VCaP (cell line): ENCODE measurements at regions not wholly inside any gene's neighbourhood (a gene's known extent, or its start where the extent isn't known, plus 50 kb on each side); places are given as distances from the start of the nearest gene placed in this dataset.

Source experiments
- H3K27ac ChIP-seq: fragments of 450-650 bp; 2 replicates; pipeline ENCODE4 v1.5.1; 2017
- TF ChIP-seq, protein P1 (sequence below): fragments of 450-650 bp; conservative IDR thresholded peaks from 2 replicates; pipeline ENCODE4 v1.5.1; 2017; ENCODE audit warnings: mild to moderate bottlenecking, moderate library complexity

- TF ChIP-seq, protein P1, sequence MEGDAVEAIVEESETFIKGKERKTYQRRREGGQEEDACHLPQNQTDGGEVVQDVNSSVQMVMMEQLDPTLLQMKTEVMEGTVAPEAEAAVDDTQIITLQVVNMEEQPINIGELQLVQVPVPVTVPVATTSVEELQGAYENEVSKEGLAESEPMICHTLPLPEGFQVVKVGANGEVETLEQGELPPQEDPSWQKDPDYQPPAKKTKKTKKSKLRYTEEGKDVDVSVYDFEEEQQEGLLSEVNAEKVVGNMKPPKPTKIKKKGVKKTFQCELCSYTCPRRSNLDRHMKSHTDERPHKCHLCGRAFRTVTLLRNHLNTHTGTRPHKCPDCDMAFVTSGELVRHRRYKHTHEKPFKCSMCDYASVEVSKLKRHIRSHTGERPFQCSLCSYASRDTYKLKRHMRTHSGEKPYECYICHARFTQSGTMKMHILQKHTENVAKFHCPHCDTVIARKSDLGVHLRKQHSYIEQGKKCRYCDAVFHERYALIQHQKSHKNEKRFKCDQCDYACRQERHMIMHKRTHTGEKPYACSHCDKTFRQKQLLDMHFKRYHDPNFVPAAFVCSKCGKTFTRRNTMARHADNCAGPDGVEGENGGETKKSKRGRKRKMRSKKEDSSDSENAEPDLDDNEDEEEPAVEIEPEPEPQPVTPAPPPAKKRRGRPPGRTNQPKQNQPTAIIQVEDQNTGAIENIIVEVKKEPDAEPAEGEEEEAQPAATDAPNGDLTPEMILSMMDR: no peak
- H3K27ac ChIP-seq: no peak overlapping the region
These were observed 330.2 kb downstream of the C16orf95 start for GRCh38 chr16:86986809-86987487.

GRCh38 chr16:86987746-86988670, 329.2 kb downstream of the C16orf95 start:
- TF ChIP-seq, protein P1: no peak
- H3K27ac ChIP-seq: no peak overlapping the region

DNA sequence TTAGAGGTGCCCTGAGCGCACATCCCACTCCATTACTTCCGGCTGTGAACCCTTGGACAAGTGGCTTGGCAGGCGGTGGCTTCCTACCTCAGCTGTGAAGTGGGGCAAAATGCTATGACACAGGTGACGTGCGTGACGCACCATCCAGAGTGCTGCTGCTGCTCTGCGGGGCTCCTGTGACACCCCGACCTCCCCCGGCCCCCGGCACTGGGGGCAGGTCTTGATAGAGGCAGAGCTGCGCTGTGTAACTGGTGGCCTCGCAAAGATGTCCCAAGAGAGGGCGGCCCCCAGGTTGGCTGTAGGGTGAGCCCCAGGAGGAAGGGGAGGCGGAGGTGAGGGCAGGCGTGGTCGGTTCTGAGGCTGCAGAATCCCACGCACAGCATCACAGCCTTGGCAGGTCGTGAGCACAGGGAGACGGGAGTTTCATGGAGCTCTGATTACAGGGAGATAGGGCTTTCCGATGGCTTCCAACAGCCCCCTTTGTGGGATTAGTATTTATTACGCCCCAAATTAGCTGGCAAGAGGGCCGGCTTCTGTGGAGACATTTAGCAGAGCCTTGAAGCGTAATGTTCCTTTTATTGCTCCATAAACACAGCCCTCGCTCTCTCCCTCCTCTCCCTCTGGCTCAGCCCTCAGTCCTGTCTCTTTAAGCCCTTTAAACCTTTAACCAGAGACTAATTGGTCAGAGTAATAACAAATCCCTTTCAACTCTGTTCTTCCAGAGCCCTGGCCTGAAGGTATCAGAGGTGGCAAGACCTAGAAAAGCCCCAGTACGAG, 328.1 kb downstream of the C16orf95 start:
- H3K27ac ChIP-seq: no peak overlapping the region
- TF ChIP-seq, protein P1: no peak

- TF ChIP-seq, protein P1: no peak
These were observed 326.7 kb downstream of the C16orf95 start for GRCh38 chr16:86990451-86990850.

DNA sequence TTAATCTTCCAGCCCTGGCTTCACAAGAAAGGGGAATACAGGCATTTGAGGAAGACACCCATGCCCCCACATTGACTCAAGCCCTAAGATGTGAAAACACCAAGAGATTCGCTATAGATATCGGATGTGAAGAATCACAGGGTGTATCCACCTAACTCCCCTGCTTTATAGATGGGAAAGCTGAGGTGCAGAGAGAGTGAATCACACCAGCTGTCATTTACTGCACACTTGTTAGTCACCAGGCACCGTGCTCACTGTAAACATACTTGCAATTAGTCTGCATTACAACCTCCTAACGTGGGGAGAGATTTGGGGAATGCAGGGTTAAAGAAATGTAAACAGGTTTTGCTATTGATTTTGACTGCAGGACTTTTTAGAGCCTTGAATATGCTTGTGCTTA, 325.5 kb downstream of the C16orf95 start:
- TF ChIP-seq, protein P1: no peak
- no peak overlapping the region for H3K27ac ChIP-seq

More at GRCh38 chr16:86990451-86990850, 326.7 kb downstream of the C16orf95 start:
- no peak overlapping the region for H3K27ac ChIP-seq

DNA sequence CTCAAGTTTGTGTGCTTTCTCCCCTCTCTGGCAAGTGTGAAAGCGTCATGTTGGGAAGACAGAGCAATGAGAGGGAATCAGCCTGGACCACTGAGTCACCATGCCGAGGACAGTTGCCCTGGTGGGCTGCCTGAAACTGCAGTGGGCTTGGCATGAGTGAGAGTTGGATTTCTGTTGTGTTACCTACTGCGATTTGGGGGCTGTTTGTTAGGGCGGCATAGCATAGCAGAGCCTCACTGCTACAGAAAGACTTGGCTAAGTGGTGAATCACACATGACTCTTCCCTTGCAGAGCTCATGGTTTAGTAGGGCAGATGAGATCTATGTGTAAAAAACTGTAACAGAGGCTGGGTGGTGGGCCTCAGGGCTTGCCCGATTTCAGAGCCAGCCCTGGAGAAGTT, 324.6 kb downstream of the C16orf95 start:
- TF ChIP-seq, protein P1: no peak
- H3K27ac ChIP-seq: no peak overlapping the region
